GM21825 (cell line): ENCODE measurements at regions not wholly inside any gene's neighbourhood (a gene's known extent, or its start where the extent isn't known, plus 50 kb on each side); places are given as distances from the start of the nearest gene placed in this dataset.

Experiments
- ATAC-seq: cut with Tn5 transposase; IDR thresholded peaks from one replicate; pipeline ENCODE4 v1.9.1; 2021; ENCODE audit warnings: mild to moderate bottlenecking, moderate library complexity; ENCODE audit not compliant: unreplicated experiment

- no peak for ATAC-seq
Measured at GRCh38 chr15:77823736-77824135, 191.0 kb upstream of the LINGO1 start.

DNA sequence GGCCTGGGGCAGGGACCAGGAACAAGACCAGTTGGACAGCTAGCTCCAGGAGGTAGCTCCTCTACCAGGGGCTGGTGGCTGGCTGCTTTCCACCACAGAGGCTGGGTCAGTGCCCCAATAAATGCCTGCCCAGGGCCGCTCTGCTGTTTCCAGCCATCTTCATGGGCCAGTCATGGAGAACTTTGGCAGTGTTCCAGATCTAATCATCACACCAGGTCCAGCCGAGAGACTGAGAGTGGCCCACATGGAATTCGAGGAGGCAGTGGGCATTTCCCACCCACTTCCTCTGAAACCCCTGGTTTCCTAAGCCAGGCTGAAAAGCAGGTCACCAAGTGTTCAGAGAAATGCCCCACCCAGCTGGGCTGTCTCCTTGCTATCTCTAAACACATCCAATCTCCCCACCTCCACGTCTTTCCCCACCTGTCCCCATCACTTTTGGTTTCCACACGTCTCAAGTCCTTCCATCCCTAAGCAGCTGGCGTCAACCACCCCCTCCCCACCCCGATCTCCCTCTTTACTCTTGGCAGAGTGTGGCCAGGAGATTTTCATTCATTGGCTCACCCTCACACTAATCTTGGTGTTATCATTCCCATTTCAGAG is 190.0 kb upstream of the LINGO1 start:
- ATAC-seq: no peak

- no peak for ATAC-seq
Measured at GRCh38 chr15:77821959-77822256, 189.2 kb upstream of the LINGO1 start.

DNA sequence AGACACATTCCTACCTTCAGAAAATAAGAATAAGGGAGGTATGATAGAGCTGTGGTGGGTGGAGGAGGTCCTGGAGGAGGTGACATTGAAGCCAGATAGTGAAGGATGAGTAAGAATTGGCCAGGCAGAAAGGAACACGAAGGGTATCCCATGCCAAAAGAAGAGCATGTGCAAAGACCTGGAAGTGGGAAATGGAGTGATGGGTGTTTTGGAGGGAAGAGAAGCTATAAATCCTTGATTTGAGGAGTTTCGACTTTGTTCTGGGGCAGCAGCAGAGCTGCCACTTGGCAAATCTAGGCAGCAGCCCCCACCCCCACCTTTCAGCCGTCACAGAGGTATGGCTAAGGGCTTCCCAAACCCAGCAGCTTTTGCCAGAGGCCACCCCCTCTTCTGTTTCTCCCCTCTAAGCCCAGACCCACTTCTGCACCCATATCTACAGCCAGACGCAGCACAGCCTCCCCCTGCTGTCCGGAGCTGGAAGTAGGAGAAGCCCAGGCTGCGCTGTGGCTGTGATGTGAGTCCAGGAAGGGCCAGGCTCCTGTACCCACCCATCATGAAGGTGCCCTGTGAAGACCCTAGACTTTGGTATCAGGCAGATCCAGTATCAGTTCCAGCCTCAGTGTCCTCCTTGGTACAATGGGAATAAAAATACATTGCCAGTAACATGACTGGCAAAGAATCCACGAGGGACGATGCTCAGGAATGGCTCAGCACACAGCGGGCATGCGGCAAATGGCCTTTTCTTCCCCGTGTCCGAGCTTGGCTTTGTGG is 188.7 kb upstream of the LINGO1 start:
- ATAC-seq: no peak

GRCh38 chr15:77819851-77820728 is 187.4 kb upstream of the LINGO1 start:
- no peak for ATAC-seq

DNA sequence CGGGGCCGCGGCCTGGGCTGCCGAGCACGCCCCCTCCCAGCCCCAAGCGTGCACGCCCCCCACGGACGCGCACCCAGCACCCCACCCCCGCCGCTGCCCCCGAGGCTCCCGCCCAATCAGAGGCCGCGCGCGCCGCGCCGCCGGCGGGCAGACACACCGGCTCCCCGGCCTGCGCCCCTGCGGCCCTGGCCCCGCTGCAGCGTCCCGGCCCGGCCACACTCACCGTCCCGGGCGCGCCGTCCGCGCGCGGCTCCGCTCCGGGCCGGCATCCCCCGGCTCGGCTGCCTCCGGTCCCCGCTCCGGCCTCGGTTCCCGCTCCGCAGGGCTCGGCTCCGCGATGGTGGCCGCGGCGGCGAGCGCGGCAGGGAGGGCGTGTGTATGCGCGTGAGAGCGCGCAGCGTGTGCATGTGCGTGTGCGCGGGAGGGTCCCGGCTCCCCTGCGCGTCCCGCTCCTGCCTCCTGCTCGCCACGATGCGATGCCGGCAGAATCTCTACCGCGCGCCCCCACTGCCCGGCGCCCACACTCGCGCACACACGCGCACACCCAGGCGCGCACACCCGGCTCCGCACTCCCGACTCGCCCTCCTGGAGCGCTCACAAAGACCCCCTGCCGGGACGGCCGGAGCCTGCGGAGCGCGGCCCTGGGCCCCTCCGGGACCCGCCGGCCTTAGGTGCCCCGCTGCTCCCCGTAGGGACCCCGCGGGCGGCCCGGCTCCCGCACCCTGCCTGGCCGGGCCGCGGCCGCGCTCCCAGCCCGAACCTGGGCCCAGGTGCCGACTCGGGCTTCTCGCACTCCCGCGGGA is 186.5 kb upstream of the LINGO1 start:
- ATAC-seq: no peak

- no peak for ATAC-seq
Measured at GRCh38 chr15:77818484-77819047, 185.9 kb upstream of the LINGO1 start.

DNA sequence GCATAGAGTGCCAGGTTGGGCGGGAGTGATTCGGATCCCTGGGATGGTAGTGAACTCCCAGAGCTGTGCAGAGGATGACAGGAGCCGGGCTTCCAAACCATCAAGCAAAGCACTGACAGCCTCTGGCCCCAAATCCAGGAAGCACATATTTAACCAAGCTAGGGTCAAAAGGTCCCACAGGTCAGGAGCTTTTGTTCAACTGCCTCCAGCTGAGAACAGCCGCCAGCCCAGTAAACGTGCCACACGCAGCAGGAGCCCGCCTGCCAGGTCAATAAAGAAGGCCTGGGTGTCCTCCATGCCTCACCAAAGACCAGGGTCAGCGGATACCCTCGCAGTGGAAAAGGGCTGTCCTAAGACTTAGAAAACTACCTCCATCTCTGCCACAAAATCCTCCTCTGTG is 184.7 kb upstream of the LINGO1 start:
- ATAC-seq: no peak

GRCh38 chr15:77816983-77817382 is 184.3 kb upstream of the LINGO1 start:
- no peak for ATAC-seq

GRCh38 chr15:77815015-77815414 is 182.3 kb upstream of the LINGO1 start:
- no peak for ATAC-seq

GRCh38 chr15:77812664-77813063 is 180.0 kb upstream of the LINGO1 start:
- no peak for ATAC-seq

DNA sequence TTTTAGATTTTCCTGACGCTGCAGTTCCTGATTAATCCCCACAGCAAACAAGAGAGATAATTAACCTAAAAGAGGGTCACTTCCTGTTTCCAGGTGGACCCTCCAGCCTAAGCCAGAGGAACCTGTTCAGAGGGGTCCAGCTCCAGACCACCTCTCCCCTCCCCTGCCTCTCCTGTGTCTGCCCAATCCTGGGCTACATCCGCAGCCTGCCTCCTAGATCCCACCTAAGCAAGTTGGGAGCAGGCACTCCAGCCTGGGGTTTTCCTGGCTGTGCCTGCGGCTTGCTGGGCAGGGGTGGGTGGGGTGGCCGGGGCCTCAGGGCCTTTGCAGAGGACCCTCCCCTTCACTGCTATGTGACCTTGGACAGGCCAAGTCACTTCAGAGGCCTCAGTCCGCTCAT is 178.6 kb upstream of the LINGO1 start:
- no peak for ATAC-seq

GRCh38 chr15:77810130-77810571 is 177.4 kb upstream of the LINGO1 start:
- no peak for ATAC-seq

- ATAC-seq: no peak
Measured at GRCh38 chr15:77808581-77809177, 176.0 kb upstream of the LINGO1 start.

GRCh38 chr15:77808075-77808474 is 175.4 kb upstream of the LINGO1 start:
- ATAC-seq: no peak

DNA sequence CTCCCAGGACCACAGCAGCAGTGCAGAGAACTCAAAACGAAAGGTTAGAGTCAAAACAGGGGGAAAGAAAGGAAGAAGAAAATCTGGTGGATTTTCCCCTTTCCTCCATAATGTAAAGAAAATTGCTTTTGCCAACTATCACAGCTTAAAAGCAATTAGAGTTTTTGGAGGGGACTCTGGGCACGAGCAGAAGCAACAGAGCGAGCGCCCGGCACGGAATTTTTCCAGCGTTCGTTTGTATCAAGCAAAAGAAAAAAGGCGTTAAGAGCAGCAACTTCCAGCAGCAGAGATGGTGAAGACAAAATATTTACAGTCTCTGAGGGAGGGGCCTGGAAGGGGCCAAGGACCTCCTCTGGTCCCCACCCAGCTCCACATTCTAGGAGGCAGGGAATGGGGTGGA is 174.9 kb upstream of the LINGO1 start:
- no peak for ATAC-seq

DNA sequence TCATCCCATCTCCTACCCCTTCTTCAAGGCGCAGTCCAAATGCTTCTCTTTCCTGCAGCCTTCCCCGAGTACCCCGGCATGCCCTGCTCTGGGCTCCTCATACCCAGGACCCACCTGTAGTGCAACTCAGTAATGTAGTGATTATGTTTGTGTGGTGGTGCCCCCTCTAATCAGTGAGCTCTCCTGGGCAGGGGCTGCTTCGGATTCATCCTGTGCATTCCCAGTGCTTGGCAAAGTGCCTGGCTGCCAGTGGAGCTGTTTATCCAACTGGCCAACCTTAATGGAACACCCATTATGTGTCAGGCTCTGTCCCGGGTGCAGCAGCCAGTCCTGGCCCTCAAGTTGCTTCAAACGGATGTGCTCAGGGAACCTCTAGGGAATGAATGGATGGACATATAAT is 174.4 kb upstream of the LINGO1 start:
- no peak for ATAC-seq

GRCh38 chr15:77804210-77804609 is 171.5 kb upstream of the LINGO1 start:
- ATAC-seq: no peak

DNA sequence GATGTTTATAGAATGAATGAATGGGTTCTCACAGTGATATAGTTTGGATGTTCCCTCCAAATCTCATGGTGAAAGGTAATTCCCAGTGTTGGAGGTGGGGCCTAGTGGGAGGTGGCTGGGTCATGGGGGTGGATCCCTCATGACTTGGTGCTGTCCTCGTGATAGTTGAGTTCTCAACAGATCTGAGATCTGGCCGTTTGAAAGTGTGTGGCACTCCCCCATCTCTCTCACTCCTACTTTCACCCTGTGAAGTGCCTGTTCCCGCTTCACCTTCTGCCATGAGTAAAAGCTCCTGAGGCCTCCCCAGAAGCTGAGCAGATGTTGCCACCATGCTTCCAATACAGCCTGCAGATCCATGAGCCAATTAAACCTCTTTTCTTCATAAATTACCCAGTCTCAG is 170.8 kb upstream of the LINGO1 start:
- no peak for ATAC-seq

- no peak for ATAC-seq
Measured at GRCh38 chr15:77800305-77800704, 167.6 kb upstream of the LINGO1 start.
